ENCODE measurements at regions not wholly inside any gene's neighbourhood (a gene's known extent, or its start where the extent isn't known, plus 50 kb on each side); places are given as distances from the start of the nearest gene placed in this dataset.

DNA sequence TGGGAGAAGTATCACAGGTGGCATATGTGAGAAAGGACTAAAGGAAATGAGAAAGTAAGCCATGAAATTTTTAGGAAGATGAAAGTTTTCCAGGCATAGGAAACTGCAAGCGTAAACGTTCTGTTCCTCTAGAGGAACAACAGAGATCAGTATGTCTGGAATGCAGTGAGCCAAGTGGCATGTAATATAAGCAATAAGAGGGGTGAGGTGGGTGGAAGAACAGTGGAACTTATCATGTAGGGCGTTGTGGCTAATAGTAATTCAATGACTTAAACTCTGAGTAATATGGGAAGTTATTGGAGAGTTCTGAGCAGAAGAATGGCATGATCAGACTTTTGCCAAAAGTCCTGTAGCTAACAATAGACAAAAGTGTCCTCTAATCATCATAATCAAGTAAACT, 902.9 kb downstream of the EPHA3 start:
- Mint-ChIP-seq H3K36me3 (peaks cover 5% of the 10 kb centered on the region), H3K27me3 (ENCODE audit: low read depth) (peaks cover 5% of the 10 kb centered on the region; the same call in 1 of the 2 replicates), H3K27ac (no peak overlapping the region), H3K4me1 (peaks cover 30% of the 10 kb centered on the region), H3K9me3 (peaks cover 17% of the 10 kb centered on the region), H3K4me3 (no peak overlapping the region)
- no peak for DNase-seq (ENCODE audit: low spot score)
- CTCF ChIA-PET = interaction anchor here (0.7 kb wide), 1 partner anchor 81 kb away, joined by 3 read pairs; no protein-coding TSS in a partner anchor
- peak; percentile 74 for ATAC-seq
- TF ChIP-seq ATF3 (CRISPR knock-in tag; conservative IDR thresholded peaks at IDR 0.05) = no peak
- TF ChIP-seq, protein P1, sequence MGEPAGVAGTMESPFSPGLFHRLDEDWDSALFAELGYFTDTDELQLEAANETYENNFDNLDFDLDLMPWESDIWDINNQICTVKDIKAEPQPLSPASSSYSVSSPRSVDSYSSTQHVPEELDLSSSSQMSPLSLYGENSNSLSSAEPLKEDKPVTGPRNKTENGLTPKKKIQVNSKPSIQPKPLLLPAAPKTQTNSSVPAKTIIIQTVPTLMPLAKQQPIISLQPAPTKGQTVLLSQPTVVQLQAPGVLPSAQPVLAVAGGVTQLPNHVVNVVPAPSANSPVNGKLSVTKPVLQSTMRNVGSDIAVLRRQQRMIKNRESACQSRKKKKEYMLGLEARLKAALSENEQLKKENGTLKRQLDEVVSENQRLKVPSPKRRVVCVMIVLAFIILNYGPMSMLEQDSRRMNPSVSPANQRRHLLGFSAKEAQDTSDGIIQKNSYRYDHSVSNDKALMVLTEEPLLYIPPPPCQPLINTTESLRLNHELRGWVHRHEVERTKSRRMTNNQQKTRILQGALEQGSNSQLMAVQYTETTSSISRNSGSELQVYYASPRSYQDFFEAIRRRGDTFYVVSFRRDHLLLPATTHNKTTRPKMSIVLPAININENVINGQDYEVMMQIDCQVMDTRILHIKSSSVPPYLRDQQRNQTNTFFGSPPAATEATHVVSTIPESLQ (CRISPR knock-in tag; IDR thresholded peaks at IDR 0.05) = no peak
- TF ChIP-seq ZBTB43 (CRISPR knock-in tag; IDR thresholded peaks at IDR 0.05) = no peak
- TF ChIP-seq NFE2L1 (CRISPR knock-in tag; IDR thresholded peaks at IDR 0.05) = no peak
- no peak for TF ChIP-seq OVOL2 (CRISPR knock-in tag; IDR thresholded peaks at IDR 0.05; ENCODE audit: borderline replicate concordance)
- no peak for TF ChIP-seq AR (CRISPR knock-in tag; IDR thresholded peaks at IDR 0.05)
- no peak for TF ChIP-seq GRHL2 (CRISPR knock-in tag; IDR thresholded peaks at IDR 0.05; ENCODE audit: insufficient replicate concordance, severe bottlenecking)
- TF ChIP-seq NFYB (CRISPR knock-in tag; conservative IDR thresholded peaks at IDR 0.05; ENCODE audit: low read depth) = no peak
- no peak for TF ChIP-seq ZSCAN18 (CRISPR knock-in tag; IDR thresholded peaks at IDR 0.05)
- no peak for TF ChIP-seq USF2 (CRISPR knock-in tag; IDR thresholded peaks at IDR 0.05)
- no peak for TF ChIP-seq USF1 (CRISPR knock-in tag; IDR thresholded peaks at IDR 0.05)
- TF ChIP-seq RORB (CRISPR knock-in tag; IDR thresholded peaks at IDR 0.05) = no peak
- no peak for TF ChIP-seq IRF1 (CRISPR knock-in tag; IDR thresholded peaks at IDR 0.05)
- no peak for TF ChIP-seq PRRX2 (CRISPR knock-in tag; IDR thresholded peaks at IDR 0.05)
- TF ChIP-seq STAT6 (CRISPR knock-in tag; conservative IDR thresholded peaks at IDR 0.05; ENCODE audit: low read depth) = no peak
- TF ChIP-seq E2F5 (CRISPR knock-in tag; IDR thresholded peaks at IDR 0.05) = no peak
- POLR2A ChIA-PET = no interaction called here

Data from WTC11 (cell line).